HG02798 (cell line): ENCODE measurements at regions not wholly inside any gene's neighbourhood (a gene's known extent, or its start where the extent isn't known, plus 50 kb on each side); places are given as distances from the start of the nearest gene placed in this dataset.
A peak's percentile ranks its signal among the peaks of the same experiment; 100 is the strongest.

Experiments
- ATAC-seq: cut with Tn5 transposase; IDR thresholded peaks from one replicate; pipeline ENCODE4 v1.9.1; 2021; ENCODE audit warnings: mild to moderate bottlenecking; ENCODE audit not compliant: unreplicated experiment, poor library complexity

DNA sequence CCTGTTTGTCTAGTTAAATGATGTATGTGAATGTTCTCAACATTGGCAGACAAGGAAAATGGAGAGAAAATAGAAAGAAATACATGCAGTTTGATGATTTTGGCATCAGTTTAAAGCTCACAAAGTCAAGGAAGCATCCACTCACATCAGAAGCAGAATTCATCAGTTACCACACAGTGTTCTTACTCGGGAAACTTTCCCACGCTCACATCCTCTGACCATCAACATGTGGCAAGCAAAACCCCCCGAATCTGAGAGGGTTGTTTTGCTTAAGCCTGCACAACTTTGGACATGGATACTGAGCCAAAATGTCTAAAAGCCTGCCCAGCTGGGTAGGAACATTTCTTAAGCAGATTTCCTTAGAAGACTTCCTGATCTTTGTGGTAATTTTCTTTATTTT is 407.6 kb downstream of the ANKRD50 start:
- ATAC-seq = no peak

DNA sequence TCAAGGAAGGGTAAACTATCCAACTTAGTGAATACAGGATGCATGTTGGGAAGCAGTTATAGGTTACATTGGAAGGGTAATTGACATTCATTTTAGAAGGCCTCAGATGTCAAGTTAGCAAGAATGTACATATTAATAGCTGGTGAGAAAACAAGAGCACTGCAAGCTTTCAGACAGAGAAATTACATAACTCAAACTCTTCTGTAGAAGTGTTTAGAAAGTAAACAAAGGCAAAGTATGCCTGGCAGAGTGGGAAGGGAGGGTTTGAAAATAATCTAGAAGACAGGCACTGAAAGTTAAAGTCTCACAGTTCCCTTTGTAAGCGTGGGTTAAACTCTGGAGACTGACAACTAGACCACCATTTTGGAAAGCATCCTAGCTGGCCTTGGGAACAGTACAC is 406.2 kb downstream of the ANKRD50 start:
- no peak for ATAC-seq

DNA sequence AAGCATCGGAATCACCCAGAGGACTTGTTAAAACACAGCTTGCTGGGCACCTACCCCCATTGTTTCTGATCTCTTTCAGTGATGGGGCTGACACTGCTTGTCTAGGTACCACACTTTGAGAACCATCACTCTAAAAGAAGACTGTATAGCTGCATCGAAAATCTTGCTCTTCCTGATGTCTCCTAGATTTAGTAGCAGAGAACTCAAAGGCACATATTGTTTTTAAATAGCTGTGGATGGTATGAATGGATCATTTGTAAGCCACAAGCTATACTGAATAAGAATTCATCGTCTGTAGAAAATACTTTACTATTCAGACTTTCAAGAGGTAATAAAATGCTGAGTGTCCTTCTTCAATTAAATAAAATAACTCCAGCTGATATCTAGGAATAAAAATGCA is 405.4 kb downstream of the ANKRD50 start:
- no peak for ATAC-seq

DNA sequence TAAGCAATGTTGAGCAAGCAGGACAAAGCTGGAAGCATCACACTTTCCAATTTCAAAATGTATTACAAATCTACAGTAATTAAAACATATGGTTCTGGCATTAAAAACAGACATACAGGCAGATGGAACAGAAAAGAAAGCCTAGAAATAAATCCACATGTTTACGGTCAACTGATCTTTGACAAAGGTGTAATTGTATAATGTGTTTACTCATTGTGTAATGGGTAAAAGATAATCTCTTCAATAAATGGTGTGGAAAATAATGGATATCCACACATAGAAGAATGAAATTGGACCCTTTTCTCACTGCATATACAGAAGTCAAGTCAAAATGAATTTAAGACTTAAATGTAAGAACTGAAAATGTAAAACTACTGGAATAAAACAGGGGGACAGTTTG is 394.2 kb downstream of the ANKRD50 start:
- no peak for ATAC-seq

DNA sequence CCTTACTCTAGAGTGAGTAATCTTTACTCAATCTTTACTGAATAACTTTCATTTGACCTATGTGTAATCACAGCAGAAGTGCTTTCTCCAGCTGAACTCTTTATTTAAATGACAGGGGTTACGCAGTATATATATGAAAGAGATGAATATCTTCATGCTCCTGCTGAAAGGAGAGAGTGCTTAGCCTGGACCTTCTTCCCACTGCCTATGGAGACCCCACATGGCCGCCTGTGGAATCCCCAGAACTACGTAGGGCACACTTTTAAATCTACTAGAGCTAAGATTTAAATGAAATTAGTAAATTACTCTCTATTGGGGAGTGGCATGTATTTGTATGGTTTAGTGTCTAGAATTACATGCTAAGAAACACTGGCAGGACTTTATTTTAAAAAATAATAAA is 391.2 kb downstream of the ANKRD50 start:
- no peak for ATAC-seq

- ATAC-seq = peak; percentile 63
Measured at GRCh38 chr4:124322234-124323065, 390.1 kb downstream of the ANKRD50 start.

DNA sequence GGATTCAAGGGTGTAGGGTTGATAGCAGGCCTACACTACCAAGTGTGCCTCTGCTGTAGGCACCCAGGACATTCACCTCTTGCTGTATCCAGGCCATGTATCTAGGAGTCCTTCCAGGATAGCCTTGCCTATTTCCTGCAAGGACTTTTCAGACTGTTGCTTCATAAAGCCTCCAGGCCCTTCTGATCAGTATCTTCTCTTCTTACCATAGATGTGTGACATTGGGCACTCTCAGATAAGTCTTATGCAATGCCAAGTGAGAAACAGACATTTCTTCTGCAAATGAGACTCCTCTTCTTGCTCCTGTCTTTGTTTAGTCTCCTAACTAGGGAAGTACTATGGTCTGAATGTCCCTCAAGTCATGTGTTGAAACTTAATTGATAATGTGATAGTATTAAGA is 386.8 kb downstream of the ANKRD50 start:
- ATAC-seq = no peak

DNA sequence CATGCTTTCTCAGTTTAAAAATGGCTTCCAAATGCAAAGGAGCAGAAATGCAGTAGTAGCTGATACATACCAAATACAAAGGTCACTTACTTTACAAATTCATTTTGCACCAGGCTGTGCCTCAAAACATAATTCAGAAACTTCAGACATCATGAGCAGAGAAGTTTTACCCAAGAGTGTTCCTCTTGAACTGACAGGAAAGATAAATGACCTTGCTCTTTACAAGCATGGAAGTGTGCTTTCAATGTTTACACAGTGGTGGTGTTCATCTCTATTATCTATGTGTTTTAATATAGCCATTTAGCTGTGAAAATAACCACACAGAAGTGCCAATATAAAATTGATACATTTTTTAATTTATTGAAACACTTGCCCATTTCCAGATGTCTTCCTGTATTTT is 383.4 kb downstream of the ANKRD50 start:
- ATAC-seq = no peak

GRCh38 chr4:124330045-124330444 is 382.5 kb downstream of the ANKRD50 start:
- ATAC-seq = no peak

- no peak for ATAC-seq
Measured at GRCh38 chr4:124331781-124332180, 380.8 kb downstream of the ANKRD50 start.

- no peak for ATAC-seq
Measured at GRCh38 chr4:124333466-124333865, 379.1 kb downstream of the ANKRD50 start.

DNA sequence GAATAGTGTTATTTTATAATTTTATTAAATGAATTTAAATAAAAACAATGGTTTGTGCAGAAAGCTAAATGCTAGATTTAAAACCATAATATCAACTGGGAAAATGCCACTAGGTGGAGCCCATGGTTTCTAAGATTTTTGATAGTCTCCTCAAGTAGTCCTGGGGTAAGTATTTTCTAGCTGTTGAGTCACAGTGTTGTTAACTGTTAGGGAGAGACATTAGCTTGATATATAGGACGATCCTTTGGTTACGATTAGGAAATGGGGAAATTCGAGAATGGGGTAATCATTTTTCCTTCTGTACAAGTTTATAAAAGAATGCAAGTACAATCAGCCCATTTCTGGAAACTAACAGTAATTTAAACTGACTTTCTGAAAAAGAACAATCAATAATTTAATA is 378.4 kb downstream of the ANKRD50 start:
- ATAC-seq = no peak

DNA sequence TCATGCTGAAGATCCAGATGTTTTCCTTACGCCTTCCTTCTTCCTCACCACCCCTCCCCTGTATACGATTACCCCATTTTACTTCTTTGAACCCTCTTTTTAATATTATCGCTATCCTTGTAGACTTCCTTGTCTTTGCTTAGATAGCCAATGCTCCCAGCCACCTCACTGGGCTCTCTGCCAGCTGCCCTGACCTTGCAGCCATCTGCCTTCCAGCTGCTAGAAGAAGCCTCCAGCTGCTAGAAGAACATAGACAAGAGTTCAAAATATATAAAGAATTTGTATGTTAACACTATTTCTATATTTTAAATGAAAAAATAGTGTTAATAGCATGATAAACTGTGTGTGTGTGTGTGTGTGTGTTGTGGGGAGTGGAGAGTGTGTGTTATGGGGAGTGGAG is 374.7 kb downstream of the ANKRD50 start:
- ATAC-seq = no peak

- no peak for ATAC-seq
Measured at GRCh38 chr4:124343661-124344171, 368.8 kb downstream of the ANKRD50 start.

- ATAC-seq = no peak
Measured at GRCh38 chr4:124372916-124373315, 339.6 kb downstream of the ANKRD50 start.

- ATAC-seq = no peak
Measured at GRCh38 chr4:124386163-124386562, 326.4 kb downstream of the ANKRD50 start.

- ATAC-seq = peak; percentile 63
Measured at GRCh38 chr4:124386648-124387047, 325.9 kb downstream of the ANKRD50 start.

DNA sequence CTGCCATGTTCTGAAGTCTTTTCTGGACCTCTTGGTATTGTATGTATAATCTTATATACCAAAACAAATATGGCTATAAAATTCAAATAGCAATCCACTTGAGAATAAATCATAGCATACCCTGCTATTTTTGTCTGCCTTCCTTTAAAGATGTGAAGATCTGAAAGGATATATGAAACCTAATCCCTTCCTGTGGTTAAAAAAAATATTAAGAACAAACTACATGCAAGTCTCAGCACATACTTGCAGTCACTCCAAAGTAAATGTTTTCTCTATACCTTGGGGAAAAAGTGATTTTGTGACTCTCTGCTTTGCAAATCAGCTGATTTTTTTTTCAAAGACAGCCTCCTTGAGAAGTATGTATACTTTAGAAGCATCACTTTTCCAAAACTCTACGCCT is 322.9 kb downstream of the ANKRD50 start:
- ATAC-seq = no peak

DNA sequence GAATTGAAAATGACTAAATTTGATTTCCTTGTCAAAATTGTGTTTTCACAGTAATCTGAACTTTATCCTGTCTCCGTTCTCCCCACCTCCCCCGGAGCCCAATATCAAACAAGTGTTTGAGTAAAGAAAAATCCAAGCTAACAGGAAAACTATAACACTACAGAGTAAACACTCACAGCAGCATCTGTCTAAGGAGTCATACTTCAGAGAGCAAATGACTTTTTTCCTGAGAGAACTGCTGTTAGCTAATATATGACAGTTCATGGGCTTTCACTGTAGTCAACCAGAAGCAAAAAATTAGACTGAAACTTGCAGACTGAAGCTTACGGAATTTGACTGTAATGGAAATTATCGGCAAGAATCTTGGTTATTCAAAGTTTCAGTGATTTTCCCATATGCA is 321.7 kb downstream of the ANKRD50 start:
- no peak for ATAC-seq

DNA sequence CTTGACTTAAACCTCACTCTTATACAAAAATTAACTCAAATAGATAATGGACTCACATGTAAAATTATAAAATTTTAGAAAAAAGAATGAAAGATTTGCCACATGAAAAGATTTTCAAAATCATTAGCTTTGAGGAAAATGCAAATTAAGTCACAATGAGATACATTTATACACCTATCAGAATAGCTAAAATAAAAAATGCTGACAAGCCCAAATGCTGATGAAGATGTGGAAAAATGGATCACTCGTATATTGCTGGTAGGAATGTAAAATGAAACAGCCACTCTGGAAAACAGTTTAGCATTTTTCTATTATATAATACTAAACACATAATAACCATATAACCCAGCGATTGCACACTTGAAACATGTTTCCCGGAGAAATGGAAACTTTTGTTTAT is 316.2 kb downstream of the ANKRD50 start:
- ATAC-seq = no peak

DNA sequence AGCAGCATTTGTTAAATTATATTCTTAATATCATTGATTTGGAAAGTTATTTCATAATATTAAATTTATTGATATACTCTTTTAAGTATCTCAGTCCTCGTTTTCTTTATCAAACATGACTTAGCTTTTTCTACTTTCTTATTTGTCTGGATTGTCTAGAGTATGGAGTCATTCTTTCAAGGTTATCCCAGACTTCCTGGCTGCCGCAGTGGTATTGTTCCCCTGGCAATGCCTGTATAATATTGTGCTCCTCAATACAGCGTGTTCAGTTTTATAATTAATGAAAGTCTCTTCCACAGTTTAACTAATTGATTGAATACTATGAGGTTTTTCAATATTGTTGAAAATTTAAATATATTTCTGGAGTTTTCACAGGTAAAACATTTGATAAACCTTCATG is 310.9 kb downstream of the ANKRD50 start:
- ATAC-seq = no peak

GRCh38 chr4:124409044-124409443 is 303.5 kb downstream of the ANKRD50 start:
- ATAC-seq = no peak
